SU-DHL-6 (cell line): ENCODE measurements at regions not wholly inside any gene's neighbourhood (a gene's known extent, or its start where the extent isn't known, plus 50 kb on each side); places are given as distances from the start of the nearest gene placed in this dataset.

Experiments
- CTCF ChIP-seq: fragments of 200-600 bp; sonication (generic); IDR thresholded peaks from one replicate; pipeline ENCODE4 v1.5.1; 2017; ENCODE audit warnings: antibody characterized with exemption, mild to moderate bottlenecking, low read length, moderate library complexity; ENCODE audit not compliant: insufficient read depth, poor library complexity, severe bottlenecking
- EZH2phosphoT487 ChIP-seq: fragments of 200-600 bp; sonication (generic), shearing (Covaris generic); conservative IDR thresholded peaks from 2 replicates; pipeline ENCODE4 v1.6.1; 2018; ENCODE audit warnings: mild to moderate bottlenecking, antibody characterized with exemption, low read length, moderate library complexity, mixed read lengths

GRCh38 chr7:106177300-106177690 is 65.2 kb upstream of the SYPL1 start:
- TF ChIP-seq CTCF (no peak), EZH2phosphoT487 (no peak)
